Colonic mucosa (tissue), 4 donors: ENCODE measurements at regions not wholly inside any gene's neighbourhood (a gene's known extent, or its start where the extent isn't known, plus 50 kb on each side); places are given as distances from the start of the nearest gene placed in this dataset.

Source experiments
- DNase-seq: peaks from one replicate; pipeline ENCODE4 v3.0.0-alpha.2; 2020
- H3K27ac ChIP-seq: fragments of 200-600 bp; one replicate; pipeline ENCODE4 v1.8.0; 2021
- H3K27me3 ChIP-seq: fragments of 200-600 bp; one replicate; pipeline ENCODE4 v1.8.0; 2021
- H3K36me3 ChIP-seq: fragments of 200-600 bp; one replicate; pipeline ENCODE4 v1.8.0; 2021
- H3K4me1 ChIP-seq: fragments of 200-600 bp; one replicate; pipeline ENCODE4 v1.8.0; 2021; ENCODE audit warnings: mild to moderate bottlenecking
- H3K4me3 ChIP-seq: fragments of 200-600 bp; one replicate; pipeline ENCODE4 v1.8.0; 2021
- H3K9ac ChIP-seq, 2 donors: one replicate each; pipeline ENCODE4 v1.7.0; 2013; ENCODE audit warnings: control low read depth in 2 of 2, low read depth in 2 of 2, low read length in 2 of 2
- H3K9me3 ChIP-seq: fragments of 200-600 bp; one replicate; pipeline ENCODE4 v1.8.0; 2021
- intact Hi-C: fragments of 100-400 bp; cut with DNase I; formaldehyde crosslinking; loops from one replicate; pipeline ENCODE4 v1.14.1; 2022
- TF ChIP-seq, protein P1 (sequence below): fragments of 200-600 bp; IDR thresholded peaks from one replicate; pipeline ENCODE4 v1.8.0; 2022; ENCODE audit warnings: antibody characterized with exemption, mild to moderate bottlenecking
- donor health status: healthy.
- donor health status: DM: no; HTN: no; CAD: no.
- donor health status: DM: no; HTN: no; CAD: no.

DNA sequence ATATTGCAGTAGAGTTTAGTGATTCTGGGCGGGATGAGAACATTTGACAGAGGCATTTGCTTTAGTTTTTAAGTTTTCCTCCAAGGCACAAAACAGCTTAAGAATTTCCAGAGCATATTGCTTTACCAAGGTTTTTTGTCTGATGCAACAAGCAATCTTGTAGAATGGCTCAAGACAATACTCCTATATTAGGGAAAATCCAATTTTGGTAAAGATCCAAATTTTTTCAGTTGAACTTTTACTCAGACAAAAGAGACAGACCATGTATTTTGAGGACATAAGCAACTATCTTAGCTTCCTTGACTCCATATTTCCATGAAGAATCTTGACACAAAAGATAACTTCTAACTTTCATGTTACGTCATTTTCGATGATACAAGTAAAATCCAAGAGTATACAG, 92.3 kb upstream of the NANOS1 start:
- Histone ChIP-seq H3K4me3 (no peak overlapping the region), H3K9me3 (no peaks in the 10 kb centered on the region), H3K9ac (no peak overlapping the region), H3K27ac (no peak overlapping the region), H3K27me3 (no peaks in the 10 kb centered on the region), H3K4me1 (no peaks in the 10 kb centered on the region), H3K36me3 (no peaks in the 10 kb centered on the region)
- no peak for DNase-seq
- intact Hi-C loops: no loop called here
- TF ChIP-seq, protein P1, sequence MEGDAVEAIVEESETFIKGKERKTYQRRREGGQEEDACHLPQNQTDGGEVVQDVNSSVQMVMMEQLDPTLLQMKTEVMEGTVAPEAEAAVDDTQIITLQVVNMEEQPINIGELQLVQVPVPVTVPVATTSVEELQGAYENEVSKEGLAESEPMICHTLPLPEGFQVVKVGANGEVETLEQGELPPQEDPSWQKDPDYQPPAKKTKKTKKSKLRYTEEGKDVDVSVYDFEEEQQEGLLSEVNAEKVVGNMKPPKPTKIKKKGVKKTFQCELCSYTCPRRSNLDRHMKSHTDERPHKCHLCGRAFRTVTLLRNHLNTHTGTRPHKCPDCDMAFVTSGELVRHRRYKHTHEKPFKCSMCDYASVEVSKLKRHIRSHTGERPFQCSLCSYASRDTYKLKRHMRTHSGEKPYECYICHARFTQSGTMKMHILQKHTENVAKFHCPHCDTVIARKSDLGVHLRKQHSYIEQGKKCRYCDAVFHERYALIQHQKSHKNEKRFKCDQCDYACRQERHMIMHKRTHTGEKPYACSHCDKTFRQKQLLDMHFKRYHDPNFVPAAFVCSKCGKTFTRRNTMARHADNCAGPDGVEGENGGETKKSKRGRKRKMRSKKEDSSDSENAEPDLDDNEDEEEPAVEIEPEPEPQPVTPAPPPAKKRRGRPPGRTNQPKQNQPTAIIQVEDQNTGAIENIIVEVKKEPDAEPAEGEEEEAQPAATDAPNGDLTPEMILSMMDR: no peak

GRCh38 chr10:118939211-118940007, 90.1 kb upstream of the NANOS1 start:
- intact Hi-C loops: no loop called here
- H3K4me1 ChIP-seq: no peaks in the 10 kb centered on the region
- H3K36me3 ChIP-seq: no peaks in the 10 kb centered on the region
- H3K9me3 ChIP-seq: no peaks in the 10 kb centered on the region
- TF ChIP-seq, protein P1: no peak
- no peaks in the 10 kb centered on the region for H3K27me3 ChIP-seq
- H3K9ac ChIP-seq: no peak overlapping the region
- no peak overlapping the region for H3K4me3 ChIP-seq
- no peak for DNase-seq
- H3K27ac ChIP-seq: no peak overlapping the region

DNA sequence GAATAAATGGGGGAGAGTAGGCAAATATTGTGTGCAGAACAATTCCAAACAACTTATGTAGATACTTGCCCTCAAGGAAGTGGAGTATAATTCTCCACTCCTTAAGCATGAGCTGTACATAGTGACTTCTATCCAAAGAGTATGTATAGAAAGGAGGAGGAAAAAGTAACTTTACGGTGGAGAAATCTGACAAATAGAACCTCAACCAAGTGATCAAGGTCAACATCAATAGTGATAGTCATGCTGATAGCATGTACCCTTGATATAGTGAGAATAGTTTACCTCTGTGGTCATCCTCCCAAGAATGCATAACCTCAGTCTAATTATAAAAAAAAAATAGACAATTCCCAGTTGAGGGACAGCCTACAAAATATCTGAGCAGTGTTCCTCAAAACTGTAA, 89.1 kb upstream of the NANOS1 start:
- intact Hi-C loops: no loop called here
- Histone ChIP-seq H3K9ac (no peak overlapping the region), H3K36me3 (no peaks in the 10 kb centered on the region), H3K27ac (no peak overlapping the region), H3K4me1 (no peaks in the 10 kb centered on the region), H3K4me3 (no peak overlapping the region), H3K27me3 (no peaks in the 10 kb centered on the region), H3K9me3 (no peaks in the 10 kb centered on the region)
- TF ChIP-seq, protein P1: no peak
- no peak for DNase-seq

GRCh38 chr10:118943253-118943652, 86.3 kb upstream of the NANOS1 start:
- intact Hi-C loops: no loop called here
- TF ChIP-seq, protein P1: no peak
- H3K9me3 ChIP-seq: no peaks in the 10 kb centered on the region
- no peaks in the 10 kb centered on the region for H3K27me3 ChIP-seq
- no peaks in the 10 kb centered on the region for H3K4me1 ChIP-seq
- H3K27ac ChIP-seq: no peak overlapping the region
- H3K36me3 ChIP-seq: no peaks in the 10 kb centered on the region
- H3K4me3 ChIP-seq: no peak overlapping the region
- no peak overlapping the region for H3K9ac ChIP-seq
- no peak for DNase-seq

DNA sequence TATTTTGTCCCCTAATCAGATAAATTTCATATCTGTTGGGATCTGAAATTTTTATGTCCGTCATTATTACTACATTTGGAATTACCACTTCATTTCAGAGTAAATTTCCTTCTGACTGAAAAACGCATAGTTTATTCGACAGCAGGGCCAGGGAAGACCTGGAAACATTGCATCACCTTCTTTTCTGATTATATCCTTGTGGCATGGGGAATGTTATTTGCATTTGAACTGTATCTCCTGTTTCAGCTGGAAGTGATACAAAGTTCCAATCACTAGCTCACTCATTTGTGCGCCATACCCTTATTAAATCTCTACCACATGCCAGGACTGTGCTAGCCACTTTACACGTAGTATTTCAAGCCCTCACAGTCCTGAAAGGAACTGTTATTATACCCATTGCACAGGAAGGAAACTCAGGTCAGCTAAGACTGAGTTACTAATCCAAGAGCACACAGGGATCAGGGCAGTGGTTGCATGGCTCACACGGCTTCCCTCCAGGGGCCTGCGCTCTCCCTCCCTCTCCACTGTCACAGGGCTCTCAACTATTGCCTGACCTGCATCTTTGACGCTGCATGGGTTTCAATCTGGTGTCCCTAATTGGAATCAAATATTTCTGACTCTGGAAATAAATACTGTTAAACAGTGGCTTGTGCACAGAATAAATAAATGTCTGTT, 84.4 kb upstream of the NANOS1 start:
- Histone ChIP-seq H3K9me3 (no peaks in the 10 kb centered on the region), H3K4me3 (no peak overlapping the region), H3K27ac (no peak overlapping the region), H3K9ac (no peak overlapping the region), H3K36me3 (no peaks in the 10 kb centered on the region), H3K27me3 (no peaks in the 10 kb centered on the region), H3K4me1 (no peaks in the 10 kb centered on the region)
- no peak for DNase-seq
- TF ChIP-seq, protein P1: no peak
- intact Hi-C loops: no loop called here
